HT1080 (cell line): ENCODE measurements at regions not wholly inside any gene's neighbourhood (a gene's known extent, or its start where the extent isn't known, plus 50 kb on each side); places are given as distances from the start of the nearest gene placed in this dataset.

ENCODE experiments used
- DNase-seq: peaks from one replicate; pipeline ENCODE4 v3.0.0-alpha.2; 2015; ENCODE audit warnings: low read depth

GRCh38 chr14:56868660-56869059 lies 58.4 kb upstream of the OTX2 start:
- DNase-seq = no peak

GRCh38 chr14:56862836-56863235 lies 52.6 kb upstream of the OTX2 start:
- no peak for DNase-seq

GRCh38 chr14:56860441-56860840 lies 50.2 kb upstream of the OTX2 start:
- no peak for DNase-seq
